Fibroblast of gingiva (primary cell): ENCODE measurements at regions not wholly inside any gene's neighbourhood (a gene's known extent, or its start where the extent isn't known, plus 50 kb on each side); places are given as distances from the start of the nearest gene placed in this dataset.
"Not testable (repeated sequence)": the region's sequence is repeated elsewhere in the genome, so short reads cannot be mapped to it uniquely, and the experiment has no call there.

ENCODE experiments used
- DNase-seq: peaks from one replicate; pipeline ENCODE4 v3.0.0-alpha.2; 2011; ENCODE audit warnings: low read depth

DNA sequence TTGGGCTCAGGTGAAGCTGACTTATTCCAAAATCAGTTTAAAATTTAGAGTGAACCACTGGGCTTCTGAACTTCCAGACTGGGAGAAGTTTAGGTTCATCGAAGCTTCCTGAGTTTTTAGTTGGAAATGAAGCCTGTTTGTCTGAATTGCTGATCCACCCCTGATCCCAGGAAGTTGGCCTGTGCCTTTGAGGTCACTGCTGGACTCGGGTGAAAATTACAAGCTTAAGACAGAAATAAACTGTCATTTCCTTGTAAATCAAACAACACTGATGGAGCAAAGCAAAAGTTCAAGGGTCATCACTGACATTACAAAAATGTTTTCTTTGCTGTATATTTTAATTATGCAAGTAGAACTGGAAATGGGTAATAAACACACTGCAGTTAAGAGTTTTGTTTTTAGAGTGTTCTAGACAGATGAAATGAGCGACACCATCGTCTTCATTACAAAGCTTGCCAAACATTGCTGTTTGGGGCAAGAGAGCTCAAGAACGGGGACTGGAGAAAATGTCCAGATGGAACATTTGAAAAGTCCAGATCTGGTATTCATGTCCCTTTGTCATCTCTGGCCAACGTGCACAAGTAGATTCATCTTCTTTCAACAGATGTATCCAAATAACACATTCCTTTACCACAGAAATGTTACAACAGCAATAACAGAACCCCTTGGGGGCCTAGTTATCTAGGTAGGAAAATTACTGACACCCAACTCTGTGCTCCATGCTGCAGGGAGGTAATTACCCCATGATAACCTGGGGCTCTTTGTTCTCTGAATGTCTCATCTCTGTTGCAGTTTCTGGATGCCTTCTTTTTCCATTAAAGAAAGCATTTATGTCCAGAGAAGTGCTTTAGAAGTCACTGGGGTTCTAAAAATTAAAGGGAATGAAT is 142.4 kb upstream of the ERCC6L2 start:
- DNase-seq = no peak

DNA sequence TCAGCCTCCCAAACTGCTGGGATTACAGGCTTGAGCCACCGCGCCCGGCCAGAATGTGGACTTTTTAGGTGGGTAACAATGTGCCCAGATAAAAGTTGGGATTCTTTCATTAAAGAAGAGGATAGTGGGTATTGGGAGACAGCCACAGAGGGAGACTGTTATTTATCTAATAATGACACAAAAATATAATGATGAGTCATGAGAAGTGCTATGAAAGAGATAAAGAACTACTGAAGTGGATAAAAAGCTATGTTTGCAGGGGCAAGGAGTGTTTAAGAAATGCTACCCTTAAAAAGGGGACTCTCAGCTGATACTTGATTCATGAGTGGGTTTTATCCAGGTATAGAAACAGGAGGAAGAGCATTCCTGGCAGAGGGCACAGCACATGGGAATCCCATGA is 143.6 kb upstream of the ERCC6L2 start:
- DNase-seq = no peak

DNA sequence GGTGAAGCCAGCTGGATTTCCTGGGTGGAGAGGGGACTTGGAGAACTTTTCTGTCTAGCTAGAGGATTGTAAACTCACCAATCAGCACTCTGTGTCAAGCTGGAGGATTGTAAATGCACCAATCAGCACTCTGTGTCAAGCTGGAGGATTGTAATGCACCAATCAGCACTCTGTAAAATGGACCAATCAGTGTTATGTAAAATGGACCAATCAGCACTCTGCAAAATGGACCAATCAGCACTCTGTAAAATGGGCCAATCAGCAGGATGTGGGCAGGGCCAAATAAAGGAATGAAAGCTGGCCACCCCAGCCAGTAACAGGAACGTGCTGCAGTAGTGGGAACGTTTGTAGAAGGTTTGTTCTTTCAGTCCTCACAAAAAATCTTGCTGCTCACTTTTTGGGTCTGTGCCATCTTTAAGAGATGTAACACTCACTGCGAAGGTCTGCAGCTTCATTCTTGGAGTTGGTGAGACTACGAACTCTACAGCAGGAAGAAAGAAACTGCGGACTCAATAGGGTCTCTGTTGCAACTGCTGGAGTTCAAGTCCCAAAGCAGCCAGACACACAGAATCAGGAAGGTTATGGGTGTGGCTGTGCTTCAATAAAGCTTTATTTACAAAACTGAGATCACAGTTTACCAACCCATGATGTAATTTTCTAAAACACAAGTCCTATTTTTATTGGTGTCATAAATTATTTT is 145.7 kb upstream of the ERCC6L2 start:
- DNase-seq = no peak

GRCh38 chr9:95729046-95729445 is 146.4 kb upstream of the ERCC6L2 start:
- DNase-seq = no peak

GRCh38 chr9:95727947-95728520 is 147.5 kb upstream of the ERCC6L2 start:
- no peak for DNase-seq

DNA sequence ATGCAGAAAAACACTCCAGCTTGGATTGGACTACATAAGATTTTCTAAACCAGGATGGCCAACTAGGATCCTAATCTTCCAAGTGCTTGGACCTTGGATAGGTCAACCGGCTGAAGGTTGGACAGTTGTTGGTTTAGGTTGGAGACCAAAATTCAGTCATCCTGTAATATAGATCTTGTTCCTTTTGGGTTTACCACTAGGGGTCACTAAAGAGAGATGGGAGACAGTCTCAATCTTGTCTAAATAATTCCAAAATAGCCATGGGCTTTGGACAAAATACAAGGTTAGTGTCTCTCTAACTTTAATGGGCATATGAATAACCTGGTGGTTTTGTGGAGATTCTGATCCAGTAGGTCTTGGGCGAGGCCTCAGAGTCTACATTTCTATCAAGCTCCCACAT is 148.7 kb upstream of the ERCC6L2 start:
- DNase-seq = peak; percentile 39

GRCh38 chr9:95725045-95725444 is 150.4 kb upstream of the ERCC6L2 start:
- DNase-seq = no peak

GRCh38 chr9:95724253-95724991 is 151.1 kb upstream of the ERCC6L2 start:
- DNase-seq = no peak

DNA sequence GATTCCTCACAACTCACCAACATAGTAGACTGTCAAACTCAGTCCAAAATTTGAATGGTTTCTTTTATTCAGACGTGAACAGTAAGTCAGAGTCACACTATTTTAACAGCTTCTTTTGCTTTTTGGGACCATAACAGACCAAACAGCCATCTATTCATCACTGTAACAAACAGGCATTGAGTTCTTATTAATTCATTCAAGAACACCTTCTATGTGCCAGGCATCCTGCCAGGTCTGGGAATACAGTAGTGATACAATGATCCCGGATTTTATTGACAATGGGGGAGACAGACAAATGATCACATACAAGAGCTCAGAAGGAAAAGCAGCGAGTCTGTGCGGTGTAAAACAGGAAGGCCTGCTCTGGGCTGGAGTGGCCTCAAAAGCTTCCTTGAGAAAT is 153.3 kb upstream of the ERCC6L2 start:
- no peak for DNase-seq

- DNase-seq = peak; percentile 65
Measured at GRCh38 chr9:95721061-95721531, 154.4 kb upstream of the ERCC6L2 start.

GRCh38 chr9:95720496-95720895 is 155.0 kb upstream of the ERCC6L2 start:
- DNase-seq = no peak

DNA sequence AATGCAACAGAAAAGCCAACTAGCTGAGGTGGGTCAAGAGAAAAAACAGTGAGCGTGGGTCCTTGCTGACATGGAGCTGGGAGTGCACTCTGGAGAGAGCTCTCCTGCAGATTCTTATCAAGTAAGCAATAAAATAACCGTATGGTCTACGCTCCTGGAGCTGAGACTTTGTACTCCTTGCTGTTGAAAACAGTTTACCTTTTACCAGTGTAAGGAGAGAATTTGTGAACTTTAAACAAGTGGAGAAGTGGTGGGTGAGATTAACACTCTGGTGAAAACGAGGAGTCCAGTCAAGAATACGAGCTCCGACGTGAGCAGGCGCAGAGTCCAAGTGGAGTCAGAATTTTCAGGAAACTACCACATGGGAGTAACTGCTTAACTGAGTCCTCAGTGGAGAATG is 156.1 kb upstream of the ERCC6L2 start:
- no peak for DNase-seq

- DNase-seq = no peak
Measured at GRCh38 chr9:95718263-95718662, 157.2 kb upstream of the ERCC6L2 start.

DNA sequence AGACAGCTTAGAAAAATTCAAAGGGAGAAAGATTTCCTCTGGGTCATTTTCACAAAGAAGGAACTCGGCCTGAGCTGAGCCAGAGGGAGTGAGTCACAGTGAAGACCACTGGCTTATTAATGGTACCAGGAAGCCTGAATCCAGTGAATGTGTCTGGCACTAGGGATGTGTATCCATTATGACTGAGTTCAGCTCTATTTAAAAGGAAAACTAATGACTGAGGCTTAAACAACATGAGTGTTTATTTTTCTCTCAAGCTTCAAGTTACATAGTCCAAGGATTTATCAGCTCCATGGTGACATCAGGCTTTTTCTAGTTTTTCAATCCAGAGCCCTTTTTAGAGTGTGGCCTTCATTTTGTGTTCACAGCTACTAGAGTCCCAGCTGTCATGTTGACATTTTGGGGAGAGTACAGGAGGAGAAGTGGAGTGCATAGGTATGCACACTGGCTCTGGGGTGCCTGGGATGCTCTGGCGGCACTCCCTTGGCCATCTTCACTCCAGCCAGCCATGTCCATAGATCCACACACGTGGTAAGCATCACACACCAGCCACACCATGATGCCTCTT is 159.5 kb upstream of the ERCC6L2 start:
- DNase-seq = no peak

DNA sequence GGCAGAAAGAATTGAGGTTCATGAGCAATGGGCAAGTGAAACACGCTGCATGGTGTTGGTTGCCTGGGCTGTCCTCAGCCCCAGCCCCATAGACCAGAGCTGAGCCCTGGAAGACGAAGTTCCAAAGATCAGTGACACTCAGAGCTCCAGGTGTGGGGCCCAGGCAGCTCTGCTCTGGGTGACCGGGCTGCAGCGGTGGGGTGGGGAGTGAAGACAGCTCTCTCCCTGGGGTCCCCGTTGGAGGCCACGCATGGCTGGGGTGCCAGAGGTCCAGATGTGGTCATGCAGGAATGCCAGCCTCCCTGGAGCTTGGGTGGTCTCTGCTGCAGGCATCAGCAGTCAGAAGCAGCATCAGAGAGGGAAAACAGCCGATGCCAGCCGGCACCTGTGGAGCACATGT is 165.0 kb upstream of the ERCC6L2 start:
- DNase-seq = no peak

GRCh38 chr9:95696701-95697100 is 178.8 kb upstream of the ERCC6L2 start:
- DNase-seq = no peak

DNA sequence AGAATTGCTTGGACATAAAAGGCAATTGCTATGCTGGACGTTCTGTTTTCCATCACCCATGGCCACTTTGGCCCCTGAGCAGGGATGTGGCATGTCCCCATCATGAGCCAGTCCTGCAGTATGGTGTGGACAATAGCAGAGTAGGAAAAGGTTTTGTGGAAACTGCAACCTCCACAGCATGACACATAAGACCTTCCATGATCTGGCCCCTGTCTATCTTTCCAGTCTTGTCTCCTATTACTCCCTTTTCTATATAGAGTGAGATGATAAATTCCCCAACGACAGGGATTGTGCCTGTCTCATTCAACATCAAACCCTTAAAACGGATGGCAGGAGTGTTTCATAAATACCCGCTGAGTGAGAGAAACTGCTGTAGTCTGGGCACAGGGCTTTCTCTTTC is 174.7 kb upstream of the PTCH1 start:
- DNase-seq = no peak

DNA sequence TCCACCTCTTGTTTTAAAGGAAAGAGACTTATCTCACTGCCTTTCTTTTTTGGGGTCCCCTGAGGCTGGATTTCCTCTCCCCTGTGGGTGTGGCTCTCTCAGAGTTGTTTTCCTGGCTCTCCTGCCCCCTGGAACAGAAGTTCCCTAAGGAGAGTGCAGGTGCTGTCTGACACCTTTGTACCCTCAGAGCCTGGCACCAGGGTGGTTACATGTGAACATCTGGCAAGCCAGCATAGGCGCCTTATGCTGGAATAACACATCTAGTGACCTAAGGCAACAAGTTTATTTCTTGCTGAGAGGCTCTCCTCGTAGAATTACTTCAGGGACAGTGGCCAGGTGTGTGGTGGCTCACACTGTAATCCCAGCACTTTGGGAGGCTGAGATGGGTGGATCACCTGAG is 172.9 kb upstream of the PTCH1 start:
- no peak for DNase-seq

DNA sequence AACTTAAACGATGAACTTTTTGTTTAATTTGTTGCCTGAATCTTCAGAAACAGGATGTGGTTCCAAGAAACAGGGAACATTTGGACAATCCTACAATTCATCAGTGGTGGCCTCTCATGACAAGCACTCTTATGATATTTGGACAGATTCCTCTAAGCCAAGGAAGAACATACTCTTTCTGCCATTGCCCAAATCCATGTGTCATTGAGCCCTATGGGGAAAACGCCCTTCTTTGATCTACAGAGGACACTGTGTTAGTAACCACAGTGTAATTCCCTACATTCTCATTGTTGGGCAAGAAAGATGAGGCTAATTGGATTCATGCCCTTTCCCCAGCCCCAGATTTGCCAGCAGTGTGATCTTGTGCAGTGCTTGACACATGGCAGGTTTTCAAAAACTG is 167.7 kb upstream of the PTCH1 start:
- DNase-seq = no peak

GRCh38 chr9:95680306-95680705 is 163.5 kb upstream of the PTCH1 start:
- not testable (repeated sequence) for DNase-seq

DNA sequence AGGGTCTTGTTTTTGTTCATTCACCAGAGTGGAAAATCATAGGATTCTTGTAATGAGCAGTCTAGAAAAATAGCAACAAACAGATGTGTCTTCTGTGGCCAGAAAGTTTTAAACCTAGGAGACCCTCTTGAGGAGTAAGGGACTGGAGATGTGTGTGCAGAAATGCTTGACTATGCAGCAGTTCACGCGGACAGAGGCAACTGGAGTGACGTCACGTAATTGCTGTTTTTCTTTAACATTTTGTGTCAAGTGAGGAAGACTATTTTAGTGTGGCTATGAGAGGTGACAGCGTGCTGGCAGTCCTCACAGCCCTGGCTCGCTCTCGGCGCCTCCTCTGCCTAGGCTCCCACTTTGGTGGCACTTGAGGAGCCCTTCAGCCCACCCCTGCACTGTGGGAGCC is 163.1 kb upstream of the PTCH1 start:
- DNase-seq = no peak

DNA sequence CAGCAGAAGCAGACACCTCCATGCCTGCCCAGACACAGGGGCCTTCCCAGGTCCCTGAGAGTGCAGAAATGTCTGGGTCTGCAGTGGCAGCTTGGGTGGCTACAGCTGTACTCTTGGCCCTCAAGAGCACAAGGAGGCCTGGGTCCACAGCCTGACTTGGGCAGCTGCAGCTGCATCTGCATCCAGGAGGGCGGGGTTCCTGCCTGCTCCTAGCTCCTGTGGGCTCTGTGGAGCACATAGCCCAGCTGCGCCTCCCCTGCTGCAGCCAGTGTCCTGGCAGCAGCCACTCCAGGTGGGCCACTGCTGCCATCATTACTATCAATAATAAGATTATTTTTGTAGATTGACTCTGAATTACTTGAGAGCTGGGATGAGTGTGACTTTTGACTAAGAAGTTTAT is 162.0 kb upstream of the PTCH1 start:
- DNase-seq = no peak
